K562 (cell line): ENCODE measurements at regions not wholly inside any gene's neighbourhood (a gene's known extent, or its start where the extent isn't known, plus 50 kb on each side); places are given as distances from the start of the nearest gene placed in this dataset.

Experiments
- ATAC-seq: fragments of 200-7000 bp; cut with Tn5 transposase; 3 replicates; pipeline ENCODE4 v1.9.1; 2020; ENCODE audit warnings: moderate library complexity
- BruUV-seq: library from RNA; stranded (reverse); fragments of 400-500 nt; replicated peaks from 2 replicates; lab custom pipeline; 2021; lab: Mats Ljungman, UMichigan
- CTCF ChIA-PET: fragments of 300-600 bp; formaldehyde crosslinking; extraction: SDS; loops from one replicate; lab custom pipeline; 2021; ENCODE audit warnings: low intra/inter-chr PET ratio; lab: Yijun Ruan, JAX
- POLR2A ChIA-PET: fragments of 300-600, 350-650 bp; sonication (Branson Sonifier 250); formaldehyde crosslinking; extraction: SDS; loops from one replicate; lab custom pipeline; 2021; ENCODE audit warnings: antibody characterized with exemption, inconsistent platforms; lab: Yijun Ruan, JAX
- DNase-seq, 4 experiments: peaks; one replicate each; pipeline versions ENCODE4 v3.0.0 to v3.0.0-alpha.2; 2011 to 2018; ENCODE audit warnings: low spot score in 3 of 4, mixed read lengths in 3 of 4; ENCODE audit errors: extremely low read depth in 1 of 4
- FAIRE-seq: peaks from 2 replicates; lab custom pipeline; 2011; peaks lifted over from hg19 to GRCh38; lab: Jason Lieb, UNC
- H2AFZ ChIP-seq: 2 replicates; pipeline ENCODE4 v1.6.0; 2011; ENCODE audit warnings: low read depth, low read length, control low read depth, inconsistent platforms
- H3K27ac ChIP-seq: fragments of 200-600 bp; 3 replicates; pipeline ENCODE4 v1.8.0; 2011; ENCODE audit warnings: low read depth, mild to moderate bottlenecking, control low read depth, inconsistent platforms, low read length, moderate library complexity, mixed read lengths; ENCODE audit errors: extremely low read depth
- H3K27me3 ChIP-seq, 2 experiments: fragments of 300-600 bp in 1 of 2; 2 replicates in 1 of 2; 3 replicates in 1 of 2; pipeline versions ENCODE4 v1.6.0 to v1.8.0; 2011; ENCODE audit warnings: inconsistent platforms in 2 of 2, low read length in 2 of 2, mild to moderate bottlenecking in 1 of 2, mixed read lengths in 1 of 2, moderate library complexity in 1 of 2; ENCODE audit not compliant: control insufficient read depth in 2 of 2, insufficient read depth in 2 of 2
- H3K36me3 ChIP-seq: fragments of 300-600 bp; 3 replicates; pipeline ENCODE4 v1.8.0; 2011; ENCODE audit warnings: mild to moderate bottlenecking, low read length, inconsistent platforms; ENCODE audit not compliant: control insufficient read depth, insufficient read depth
- H3K4me1 ChIP-seq, 2 experiments: fragments of 200-600 bp in 1 of 2; replicated peaks in 1 of 2; 2 replicates in 1 of 2; 3 replicates in 1 of 2; pipeline versions ENCODE4 v1.5.1 to v1.8.0; 2011; ENCODE audit warnings: inconsistent platforms in 2 of 2, low read length in 2 of 2, mild to moderate bottlenecking in 1 of 2, mixed read lengths in 1 of 2, moderate library complexity in 1 of 2; ENCODE audit not compliant: control insufficient read depth in 2 of 2, insufficient read depth in 2 of 2
- H3K4me2 ChIP-seq: 2 replicates; pipeline ENCODE4 v1.6.1; 2011; ENCODE audit warnings: low read length, control low read depth, inconsistent platforms, mixed read lengths; ENCODE audit not compliant: insufficient read depth
- H3K4me3 ChIP-seq: fragments of 200-600 bp; sonication (generic), shearing (Covaris generic); 2 replicates; pipeline ENCODE4 v1.5.1; 2016; ENCODE audit warnings: control low read depth, inconsistent platforms
- H3K79me2 ChIP-seq: fragments of 200-600 bp; 3 replicates; pipeline ENCODE4 v1.8.0; 2011; ENCODE audit warnings: low read length, inconsistent platforms; ENCODE audit not compliant: control insufficient read depth, insufficient read depth
- H3K9ac ChIP-seq, 2 experiments: 2 replicates each; pipeline versions ENCODE4 v1.6.0 to v1.6.1; 2011; ENCODE audit warnings: low read depth in 2 of 2, low read length in 2 of 2, control low read depth in 1 of 2, inconsistent platforms in 1 of 2, mild to moderate bottlenecking in 1 of 2, mixed read lengths in 1 of 2; ENCODE audit not compliant: insufficient read depth in 1 of 2
- H3K9me1 ChIP-seq: one replicate; pipeline ENCODE4 v1.6.0; 2011; ENCODE audit warnings: inconsistent platforms, mild to moderate bottlenecking, low read length, moderate library complexity; ENCODE audit not compliant: control insufficient read depth, insufficient read depth
- H3K9me3 ChIP-seq: replicated peaks from 2 replicates; pipeline ENCODE4 v1.5.1; 2011; ENCODE audit warnings: low read depth, low read length, inconsistent platforms; ENCODE audit not compliant: control insufficient read depth, insufficient read depth
- H4K20me1 ChIP-seq: replicated peaks from 2 replicates; pipeline ENCODE4 v1.6.1; 2011; ENCODE audit warnings: low read length, inconsistent platforms, mixed read lengths; ENCODE audit not compliant: control insufficient read depth, insufficient read depth
- CHAMP1 ChIP-seq: fragments of 450-650 bp; IDR thresholded peaks from 2 replicates; pipeline ENCODE4 v1.6.1; 2016; ENCODE audit warnings: mild to moderate bottlenecking
- DEAF1 ChIP-seq: fragments of 450-650 bp; formaldehyde crosslinking; IDR thresholded peaks from 2 replicates; pipeline ENCODE4 v1.4.0; 2020; ENCODE audit warnings: mild to moderate bottlenecking, moderate library complexity
- EHMT2 ChIP-seq: fragments of 450-650 bp; IDR thresholded peaks from 2 replicates; pipeline ENCODE4 v1.6.1; 2018; ENCODE audit warnings: antibody characterized with exemption
- FIP1L1 ChIP-seq: fragments of 200-400 bp; formaldehyde crosslinking; IDR thresholded peaks from 2 replicates; pipeline ENCODE4 v1.6.1; 2018; ENCODE audit warnings: mild to moderate bottlenecking, low read depth, low read length; ENCODE audit not compliant: poor library complexity, severe bottlenecking
- GTF2A2 ChIP-seq: IDR thresholded peaks from 2 replicates; pipeline ENCODE4 v1.6.1; 2016; ENCODE audit warnings: mild to moderate bottlenecking, missing genetic modification characterization, missing compliant biosample characterization
- HEY1 ChIP-seq: fragments of 250-450 bp; sonication (Bioruptor Pico); IDR thresholded peaks from 2 replicates; pipeline ENCODE4 v1.5.0; 2020; ENCODE audit warnings: mild to moderate bottlenecking, moderate library complexity, borderline replicate concordance
- MITF ChIP-seq: IDR thresholded peaks from 2 replicates; pipeline ENCODE4 v1.6.1; 2014; ENCODE audit warnings: antibody characterized with exemption
- MTA1 ChIP-seq: fragments of 450-650 bp; IDR thresholded peaks from 2 replicates; pipeline ENCODE4 v1.6.1; 2017; ENCODE audit warnings: borderline replicate concordance
- NR4A1 ChIP-seq, 2 experiments: fragments of 250-450 bp in 1 of 2; fragments of 450-650 bp in 1 of 2; sonication (Bioruptor Pico) in 1 of 2; IDR thresholded peaks; 2 replicates each; pipeline versions ENCODE4 v1.4.0 to v1.6.1; 2016 to 2020; ENCODE audit warnings: mild to moderate bottlenecking in 2 of 2, missing compliant biosample characterization in 1 of 2, missing genetic modification characterization in 1 of 2, moderate library complexity in 1 of 2
- TEAD4 ChIP-seq, 2 experiments: sonication (generic) in 1 of 2; formaldehyde crosslinking in 1 of 2; IDR thresholded peaks; 2 replicates each; pipeline versions ENCODE4 v1.6.1 to v1.8.0; 2012 to 2022; ENCODE audit warnings: borderline replicate concordance in 1 of 2, inconsistent platforms in 1 of 2, low read length in 1 of 2, mild to moderate bottlenecking in 1 of 2, missing genetic modification reagents in 1 of 2
- TRIM28 ChIP-seq: fragments of 450-650 bp; IDR thresholded peaks from 2 replicates; pipeline ENCODE4 v1.6.1; 2017
- XRCC3 ChIP-seq: fragments of 450-650 bp; IDR thresholded peaks from 2 replicates; pipeline ENCODE4 v1.6.1; 2017; ENCODE audit warnings: mild to moderate bottlenecking, moderate library complexity
- ZBTB1 ChIP-seq: sonication (generic); formaldehyde crosslinking; IDR thresholded peaks from 2 replicates; pipeline ENCODE4 v1.8.1; 2023; ENCODE audit warnings: missing genetic modification reagents, low read depth, mild to moderate bottlenecking, borderline replicate concordance
- ZBTB17 ChIP-seq: fragments of 450-650 bp; formaldehyde crosslinking; IDR thresholded peaks from 2 replicates; pipeline ENCODE4 v1.4.0; 2020; ENCODE audit warnings: mild to moderate bottlenecking
- ZKSCAN8 ChIP-seq: fragments of 200-800 bp; sonication (Bioruptor generic); IDR thresholded peaks from 2 replicates; pipeline ENCODE4 v1.6.1; 2016; ENCODE audit warnings: missing genetic modification characterization, missing compliant biosample characterization
- ZNF384 ChIP-seq: IDR thresholded peaks from 2 replicates; pipeline ENCODE4 v1.6.1; 2012; ENCODE audit warnings: low read depth, low read length, improper control_type of control experiment
- ZNF778 ChIP-seq: fragments of 450-650 bp; formaldehyde crosslinking; IDR thresholded peaks from 2 replicates; pipeline ENCODE4 v1.4.0; 2020; ENCODE audit warnings: mild to moderate bottlenecking, moderate library complexity
- WGBS: fragments of 100-300 bp; shearing (Covaris generic); methylation state at CpG from one replicate; pipeline ENCODE4 v1.1.6; 2016; ENCODE audit warnings: low coverage, mixed read lengths; ENCODE audit not compliant: insufficient coverage; ENCODE audit errors: missing lambda C conversion rate; 5-methylcytosine and 5-hydroxymethylcytosine counted together
- in situ Hi-C: fragments of 300-500 bp; cut with MboI; formaldehyde crosslinking; loops from 4 replicates; pipeline ENCODE4 v1.15.0; 2018; ENCODE audit warnings: inconsistent platforms, mixed read lengths
- intact Hi-C: fragments of 100-400 bp; cut with micrococcal nuclease; formaldehyde crosslinking; loops from 2 replicates; pipeline ENCODE4 v1.14.2; 2022

- intact Hi-C loops (no loop called here), in situ Hi-C loops (no loop called here)
- no peak for DNase-seq
- no peak overlapping the region for H3K4me2 ChIP-seq
- no peaks in the 10 kb centered on the region for H3K9me3 ChIP-seq
- H3K79me2 ChIP-seq: no peaks in the 10 kb centered on the region
- no peak overlapping the region for H3K4me3 ChIP-seq
- BruUV-seq: no TSS peak
- no peaks in the 10 kb centered on the region for H3K9me1 ChIP-seq
- no peak overlapping the region for H2AFZ ChIP-seq
- H3K27me3 ChIP-seq: no peaks in the 10 kb centered on the region
- ChIA-PET POLR2A (no interaction called here), CTCF (no interaction called here)
- H3K27ac ChIP-seq: no peak overlapping the region
- no peaks in the 10 kb centered on the region for H3K36me3 ChIP-seq
- no peak overlapping the region for H3K9ac ChIP-seq
- ATAC-seq: no peak
- no peak for TF ChIP-seq TEAD4 (IDR thresholded peaks at IDR 0.05; ENCODE audit: low read length)
- no peak for TF ChIP-seq TEAD4 (CRISPR knock-in tag; IDR thresholded peaks at IDR 0.05; ENCODE audit: borderline replicate concordance)
- no peak for TF ChIP-seq TRIM28
- no peak for TF ChIP-seq ZKSCAN8 (CRISPR knock-in tag)
- TF ChIP-seq ZNF778 (CRISPR knock-in tag): no peak
- TF ChIP-seq CHAMP1: no peak
- TF ChIP-seq NR4A1 (CRISPR knock-in tag; IDR thresholded peaks at IDR 0.05): no peak
- no peak for TF ChIP-seq NR4A1 (tag; IDR thresholded peaks at IDR 0.05)
- no peak for TF ChIP-seq FIP1L1
- no peak for TF ChIP-seq ZNF384
- TF ChIP-seq MTA1: no peak
- no peak for TF ChIP-seq HEY1 (CRISPR knock-in tag)
- TF ChIP-seq DEAF1 (CRISPR knock-in tag): no peak
- TF ChIP-seq EHMT2: no peak
- TF ChIP-seq MITF: no peak
- no peak for TF ChIP-seq ZBTB17
- TF ChIP-seq ZBTB1 (CRISPR knock-in tag): no peak
- no peak for TF ChIP-seq GTF2A2 (tag)
- TF ChIP-seq XRCC3: no peak
- H4K20me1 ChIP-seq: no peaks in the 10 kb centered on the region
- no peak for FAIRE-seq
- WGBS: 0% methylated on average over 7 of the region's 7 CpGs
- H3K4me1 ChIP-seq: no peaks in the 10 kb centered on the region
Measured at GRCh38 chr11:127247261-127247851, 246.8 kb upstream of the KIRREL3 start.
